HFFc6 (cell line): ENCODE measurements at regions not wholly inside any gene's neighbourhood (a gene's known extent, or its start where the extent isn't known, plus 50 kb on each side); places are given as distances from the start of the nearest gene placed in this dataset.

ENCODE experiments used
- DNase-seq: peaks from one replicate; pipeline ENCODE4 v3.0.0-alpha.2; 2018
- H3K27ac Mint-ChIP-seq: 2 replicates; pipeline ENCODE4 v1.8.0; 2020; ENCODE audit warnings: mild to moderate bottlenecking, mixed read lengths
- H3K27me3 Mint-ChIP-seq: 2 replicates; pipeline ENCODE4 v1.8.0; 2021; ENCODE audit warnings: mild to moderate bottlenecking, moderate library complexity, mixed read lengths; ENCODE audit not compliant: insufficient read depth
- H3K36me3 Mint-ChIP-seq: 2 replicates; pipeline ENCODE4 v1.8.0; 2021; ENCODE audit warnings: low read depth, mixed read lengths
- H3K4me1 Mint-ChIP-seq: 2 replicates; pipeline ENCODE4 v1.8.0; 2020; ENCODE audit warnings: low read depth, mixed read lengths
- H3K4me3 Mint-ChIP-seq: 2 replicates; pipeline ENCODE4 v1.8.0; 2020; ENCODE audit warnings: mild to moderate bottlenecking, moderate library complexity, mixed read lengths
- H3K9me3 Mint-ChIP-seq: 2 replicates; pipeline ENCODE4 v1.8.0; 2020; ENCODE audit warnings: mild to moderate bottlenecking, mixed read lengths
- CTCF ChIP-seq: fragments of 200-600 bp; sonication (generic); IDR thresholded peaks from 2 replicates; pipeline ENCODE4 v1.5.0; 2021; ENCODE audit warnings: antibody characterized with exemption, mild to moderate bottlenecking

GRCh38 chr5:6950860-6951259 lies 237.6 kb downstream of the TENT4A start:
- DNase-seq = no peak
- Mint-ChIP-seq H3K36me3 (no peaks in the 10 kb centered on the region), H3K9me3 (peaks cover 47% of the 10 kb centered on the region), H3K27ac (no peak overlapping the region), H3K27me3 (no peaks in the 10 kb centered on the region; the same call in 1 of the 2 replicates), H3K4me3 (no peak overlapping the region), H3K4me1 (no peaks in the 10 kb centered on the region)
- no peak for TF ChIP-seq CTCF

- H3K4me1 Mint-ChIP-seq = no peaks in the 10 kb centered on the region
- DNase-seq = no peak
- peaks cover 20% of the 10 kb centered on the region for H3K9me3 Mint-ChIP-seq
- H3K27ac Mint-ChIP-seq = no peak overlapping the region
- H3K36me3 Mint-ChIP-seq = peaks cover 3% of the 10 kb centered on the region
- TF ChIP-seq CTCF = no peak
- 0 out of 2 replicates have a peak, but pooled peaks cover 2% of the 10 kb centered on the region for H3K27me3 Mint-ChIP-seq
- H3K4me3 Mint-ChIP-seq = no peak overlapping the region
Observed at GRCh38 chr5:6961123-6961522, 247.9 kb downstream of the TENT4A start.

GRCh38 chr5:6961837-6962635 lies 248.8 kb downstream of the TENT4A start:
- TF ChIP-seq CTCF = no peak
- Mint-ChIP-seq H3K27me3 (0 out of 2 replicates have a peak, but pooled peaks cover 2% of the 10 kb centered on the region), H3K36me3 (peaks cover 5% of the 10 kb centered on the region), H3K27ac (no peak overlapping the region), H3K4me1 (no peaks in the 10 kb centered on the region), H3K9me3 (peaks cover 22% of the 10 kb centered on the region), H3K4me3 (no peak overlapping the region)
- no peak for DNase-seq

- no peak for TF ChIP-seq CTCF
- Mint-ChIP-seq H3K4me1 (no peaks in the 10 kb centered on the region), H3K36me3 (no peaks in the 10 kb centered on the region), H3K27ac (no peak overlapping the region), H3K27me3 (no peaks in the 10 kb centered on the region), H3K9me3 (peaks cover 24% of the 10 kb centered on the region), H3K4me3 (no peak overlapping the region)
- DNase-seq = no peak
Observed at GRCh38 chr5:6976971-6977370, 263.7 kb downstream of the TENT4A start.

GRCh38 chr5:6979061-6979460 lies 265.8 kb downstream of the TENT4A start:
- H3K27ac Mint-ChIP-seq = no peak overlapping the region
- no peaks in the 10 kb centered on the region for H3K27me3 Mint-ChIP-seq
- H3K9me3 Mint-ChIP-seq = peaks cover 27% of the 10 kb centered on the region
- H3K4me3 Mint-ChIP-seq = no peak overlapping the region
- no peaks in the 10 kb centered on the region for H3K36me3 Mint-ChIP-seq
- H3K4me1 Mint-ChIP-seq = no peaks in the 10 kb centered on the region
- no peak for TF ChIP-seq CTCF
- no peak for DNase-seq
